ENCODE measurements at regions not wholly inside any gene's neighbourhood (a gene's known extent, or its start where the extent isn't known, plus 50 kb on each side); places are given as distances from the start of the nearest gene placed in this dataset.
"Not testable (repeated sequence)": the region's sequence is repeated elsewhere in the genome, so short reads cannot be mapped to it uniquely, and the experiment has no call there.

- peak; percentile 2 for DNase-seq
These were observed 451.9 kb downstream of the SMARCA1 start for GRCh38 chrX:129071390-129071789.

GRCh38 chrX:129065895-129066294 is 457.4 kb downstream of the SMARCA1 start:
- no peak for DNase-seq

- DNase-seq, result no peak
These were observed 464.9 kb downstream of the SMARCA1 start for GRCh38 chrX:129058405-129058804.

GRCh38 chrX:129043138-129043537 is 480.2 kb downstream of the SMARCA1 start:
- DNase-seq, result no peak

DNA sequence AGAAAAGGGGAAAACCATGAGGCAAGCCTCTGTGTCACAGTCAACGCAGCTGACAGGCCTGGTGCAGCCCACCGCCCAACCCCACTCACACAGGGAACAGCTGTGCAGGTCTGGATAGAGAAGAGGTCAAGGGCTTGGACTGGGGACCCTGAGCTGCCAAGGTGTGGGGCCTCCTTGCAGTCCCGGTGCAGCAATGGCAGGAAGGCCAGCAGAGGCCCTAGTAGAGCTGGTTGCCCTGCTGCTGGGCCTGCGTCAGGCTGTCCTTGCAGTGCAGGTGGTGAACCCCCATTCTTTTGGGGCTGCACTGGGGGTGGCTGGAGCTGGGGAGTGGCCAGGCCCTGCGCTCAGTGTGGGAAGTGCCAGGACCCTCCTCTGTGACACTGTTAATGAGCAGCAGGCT is 482.0 kb downstream of the SMARCA1 start:
- no peak for DNase-seq

- DNase-seq, result no peak
These were observed 483.2 kb downstream of the SMARCA1 start for GRCh38 chrX:129040124-129040523.

DNA sequence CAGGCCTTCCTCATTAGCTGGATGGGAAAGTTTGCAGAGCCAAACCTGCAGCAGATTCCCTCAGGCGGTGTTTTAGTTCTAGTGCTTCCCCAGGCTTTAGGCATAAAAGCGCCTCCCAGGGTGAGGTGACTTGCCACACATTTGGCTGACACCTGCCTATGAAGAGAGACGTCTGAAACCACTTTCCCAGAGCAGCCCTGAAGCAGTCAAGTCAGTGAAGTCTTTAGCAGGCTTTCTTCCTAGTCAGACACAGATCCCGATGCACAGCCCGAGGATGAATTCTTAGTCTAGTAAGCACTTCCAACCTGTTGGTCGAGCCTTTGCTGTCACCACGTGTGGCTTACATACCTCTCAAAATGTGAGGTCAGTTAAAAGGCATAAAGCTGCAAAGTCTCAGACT is 484.1 kb downstream of the SMARCA1 start:
- DNase-seq, result no peak

DNA sequence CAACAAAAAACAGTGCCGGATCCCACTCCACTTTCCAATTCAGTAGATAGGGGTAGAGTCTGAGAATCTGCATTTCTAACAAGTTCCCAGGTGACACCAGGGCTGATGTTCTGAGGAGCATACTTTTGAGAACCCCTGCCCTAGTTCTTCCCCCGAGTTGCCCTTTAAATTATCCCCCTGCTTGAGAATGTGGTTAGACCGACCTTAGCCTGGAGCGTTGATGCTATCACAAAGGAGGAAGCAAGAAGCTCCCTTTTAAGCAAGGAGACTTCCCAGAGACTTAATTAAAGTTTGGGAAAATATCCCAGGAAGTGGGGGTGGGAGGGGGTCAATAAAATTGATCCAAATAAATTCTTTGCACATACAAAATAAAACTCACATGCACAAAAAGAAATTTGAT is 485.9 kb downstream of the SMARCA1 start:
- DNase-seq, result no peak

- DNase-seq, result no peak
These were observed 488.1 kb downstream of the SMARCA1 start for GRCh38 chrX:129035180-129035579.

DNA sequence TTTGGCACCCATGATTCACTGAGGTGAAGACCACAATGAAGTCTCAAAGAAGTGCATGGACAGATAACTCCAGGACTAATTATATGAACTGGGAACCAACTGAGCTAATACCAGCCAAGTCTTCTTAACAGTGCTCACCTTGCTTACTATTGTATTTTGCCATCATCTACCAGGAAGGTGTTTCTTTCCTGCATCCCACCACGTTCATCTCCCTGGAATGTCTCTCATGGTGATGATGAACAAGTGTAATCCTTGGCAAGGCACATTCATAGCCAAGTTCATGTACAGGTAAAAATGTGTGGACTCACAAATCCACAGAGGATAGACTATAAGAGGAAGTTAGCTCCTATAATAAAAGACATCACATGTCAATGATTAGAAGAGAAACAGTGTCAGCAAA is 489.1 kb downstream of the SMARCA1 start:
- no peak for DNase-seq

DNA sequence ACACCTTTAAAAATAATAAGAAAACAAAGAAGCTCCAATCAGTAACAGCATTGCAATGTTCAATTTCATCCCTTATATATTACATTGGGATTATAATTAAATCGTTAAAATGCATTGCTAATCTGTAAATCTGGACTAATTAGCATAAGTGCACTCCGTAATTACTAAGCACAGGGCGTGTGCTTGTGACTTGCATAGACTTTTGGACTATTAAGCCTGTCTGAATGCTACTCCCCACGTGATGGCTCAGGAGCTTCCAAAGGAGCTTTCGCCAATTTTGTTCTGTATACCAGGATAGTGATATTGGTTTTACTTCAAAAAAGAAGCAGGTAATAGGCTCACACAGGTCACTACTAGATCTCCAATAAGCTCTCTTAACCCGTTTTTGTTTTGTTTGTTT is 497.1 kb downstream of the SMARCA1 start:
- DNase-seq, result no peak

- DNase-seq, result no peak
These were observed 497.9 kb downstream of the SMARCA1 start for GRCh38 chrX:129025376-129025775.

- DNase-seq, result no peak
These were observed 503.9 kb downstream of the SMARCA1 start for GRCh38 chrX:129019412-129019811.

DNA sequence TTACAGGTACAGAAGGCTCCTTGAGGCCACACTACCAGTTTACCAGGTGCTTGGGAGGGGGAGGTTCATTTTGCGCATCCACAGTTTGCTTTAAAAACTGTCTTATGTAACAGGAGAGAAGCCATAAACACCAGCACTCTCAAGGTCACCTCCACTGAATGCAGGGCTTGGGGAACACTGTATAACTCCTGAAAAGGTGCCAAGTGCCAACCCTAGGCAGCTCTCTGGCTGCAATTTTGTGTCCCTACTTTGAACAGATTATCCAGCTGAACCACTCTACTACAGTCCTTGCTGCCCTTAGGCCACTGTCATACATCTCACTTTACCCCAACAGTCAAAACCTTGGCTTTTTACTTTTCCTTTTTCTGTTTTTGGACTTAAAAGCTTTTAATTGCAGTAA is 507.9 kb downstream of the SMARCA1 start:
- no peak for DNase-seq

- DNase-seq, result no peak
These were observed 509.7 kb downstream of the SMARCA1 start for GRCh38 chrX:129013574-129013973.

GRCh38 chrX:129007631-129008030 is 515.7 kb downstream of the SMARCA1 start:
- DNase-seq, result peak; percentile 6

DNA sequence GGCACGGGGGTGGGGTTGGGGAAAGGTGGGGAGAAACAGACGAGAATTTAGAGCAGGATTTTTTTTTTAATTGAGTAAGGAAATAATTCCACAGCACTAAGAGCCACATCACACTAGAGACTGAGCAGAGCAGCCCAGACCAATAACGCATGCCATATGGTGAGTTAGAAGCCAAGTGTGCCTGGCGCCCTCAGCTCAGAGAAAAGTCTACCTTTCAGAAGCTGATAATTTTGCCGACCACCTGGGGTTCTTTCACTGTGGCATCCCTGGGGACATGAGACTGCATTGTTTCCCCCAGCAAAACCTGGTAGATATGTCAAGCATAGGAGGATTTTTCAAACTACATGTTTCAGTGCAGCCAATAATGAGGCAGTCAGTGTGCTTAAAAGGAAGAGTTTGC is 516.8 kb downstream of the SMARCA1 start:
- no peak for DNase-seq

GRCh38 chrX:129000797-129001196 is 522.5 kb downstream of the SMARCA1 start:
- DNase-seq, result no peak

GRCh38 chrX:129000018-129000417 is 523.3 kb downstream of the SMARCA1 start:
- no peak for DNase-seq

GRCh38 chrX:128992107-128992971 is 531.0 kb downstream of the SMARCA1 start:
- no peak for DNase-seq

DNA sequence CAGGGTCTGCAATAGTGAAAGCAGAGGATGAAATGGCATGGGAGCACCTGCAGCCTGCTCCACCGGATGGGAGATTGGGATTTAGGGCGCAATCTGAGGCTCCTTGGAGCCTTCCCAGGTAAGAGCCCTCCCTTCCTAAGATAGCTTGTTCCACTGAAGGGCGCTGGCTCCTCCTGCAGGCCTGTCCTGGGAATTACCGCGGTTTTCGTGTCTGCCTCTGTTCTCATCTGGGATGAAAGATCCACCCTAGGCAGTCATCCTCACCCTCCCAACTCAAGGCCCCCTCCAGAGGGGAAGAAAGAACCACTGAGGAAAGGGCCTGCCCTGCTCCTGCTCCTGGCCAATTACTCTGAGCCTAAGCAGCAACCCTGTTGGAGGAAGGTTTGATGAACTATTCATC is 547.5 kb downstream of the SMARCA1 start:
- DNase-seq, result peak; percentile 68

- DNase-seq, result no peak
These were observed 550.3 kb downstream of the SMARCA1 start for GRCh38 chrX:128973033-128973432.

- DNase-seq, result no peak
These were observed 562.0 kb downstream of the SMARCA1 start for GRCh38 chrX:128961290-128961689.

DNA sequence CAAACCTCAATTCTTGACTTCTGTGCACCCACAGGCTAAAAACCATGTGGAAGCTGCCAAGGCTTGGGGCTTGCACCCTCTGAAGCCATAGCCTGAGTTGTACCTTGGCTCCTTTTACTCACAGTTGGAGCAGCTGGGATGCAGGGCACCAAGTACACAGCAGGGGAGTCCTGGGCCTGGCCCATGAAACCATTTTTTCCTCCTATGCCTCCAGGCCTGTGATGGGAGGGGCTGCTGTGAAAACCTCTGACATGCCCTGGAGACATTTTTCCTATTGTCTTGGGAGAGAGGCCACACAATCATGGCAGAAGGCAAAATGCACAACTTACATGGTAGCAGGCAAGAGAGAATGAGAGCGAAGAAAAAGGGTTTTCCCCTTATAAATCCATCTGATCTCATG is 568.6 kb downstream of the SMARCA1 start:
- not testable (repeated sequence) for DNase-seq

GRCh38 chrX:128931071-128931470 is 592.2 kb downstream of the SMARCA1 start:
- DNase-seq, result no peak

All from eye (tissue), 1 donor.